Panc1 (cell line): ENCODE measurements at regions not wholly inside any gene's neighbourhood (a gene's known extent, or its start where the extent isn't known, plus 50 kb on each side); places are given as distances from the start of the nearest gene placed in this dataset.

Experiments used
- ATAC-seq: fragments of 200-7000 bp; cut with Tn5 transposase; 2 replicates; pipeline ENCODE4 v1.9.1; 2020; ENCODE audit warnings: mild to moderate bottlenecking, moderate library complexity
- BruUV-seq: library from RNA; stranded (reverse); fragments of 400-500 nt; replicated peaks from 2 replicates; lab custom pipeline; 2021; lab: Mats Ljungman, UMichigan
- CTCF ChIA-PET: fragments of 300-600 bp; sonication (Branson Sonifier 250); formaldehyde crosslinking; loops from one replicate; lab custom pipeline; 2022; ENCODE audit warnings: antibody characterized with exemption; lab: Charles Lee
- POLR2A ChIA-PET: fragments of 300-600 bp; sonication (Branson Sonifier 250); formaldehyde crosslinking; loops from one replicate; lab custom pipeline; 2022; ENCODE audit warnings: antibody characterized with exemption; lab: Charles Lee
- DNase-seq: peaks from one replicate; pipeline ENCODE4 v3.0.0-alpha.2; 2010; ENCODE audit warnings: low read depth, low spot score
- H3K27ac ChIP-seq: 2 replicates; pipeline ENCODE4 v1.5.1; 2011; ENCODE audit warnings: mild to moderate bottlenecking, low read length, inconsistent platforms
- H3K27me3 ChIP-seq: fragments of 200-500 bp; sonication (Bioruptor generic); 2 replicates; pipeline ENCODE4 v1.6.0; 2014; ENCODE audit warnings: low read length, inconsistent platforms; ENCODE audit not compliant: control insufficient read depth, insufficient read depth
- H3K36me3 ChIP-seq: fragments of 200-500 bp; sonication (Bioruptor generic); 2 replicates; pipeline ENCODE4 v1.5.1; 2014; ENCODE audit warnings: inconsistent platforms, mild to moderate bottlenecking, low read length, moderate library complexity; ENCODE audit not compliant: control insufficient read depth, insufficient read depth
- H3K4me1 ChIP-seq: 2 replicates; pipeline ENCODE4 v1.5.1; 2011; ENCODE audit warnings: inconsistent platforms, mild to moderate bottlenecking, low read length, moderate library complexity; ENCODE audit not compliant: control insufficient read depth, insufficient read depth
- H3K4me3 ChIP-seq, 2 experiments: 2 replicates each; pipeline ENCODE4 v1.5.1; 2011 to 2012; ENCODE audit warnings: low read depth in 2 of 2, low read length in 2 of 2, mild to moderate bottlenecking in 2 of 2, inconsistent platforms in 1 of 2, moderate library complexity in 1 of 2
- H3K9me3 ChIP-seq: fragments of 200-500 bp; sonication (Bioruptor generic); 2 replicates; pipeline ENCODE4 v1.5.1; 2014; ENCODE audit warnings: low read depth, mild to moderate bottlenecking, inconsistent platforms, low read length, moderate library complexity; ENCODE audit not compliant: control insufficient read depth, insufficient read depth
- CTCF ChIP-seq: fragments of 450-650 bp; IDR thresholded peaks from 2 replicates; pipeline ENCODE4 v1.5.1; 2017; ENCODE audit warnings: mild to moderate bottlenecking
- POLR2AphosphoS5 ChIP-seq: IDR thresholded peaks from 2 replicates; pipeline ENCODE4 v1.6.1; 2012; ENCODE audit warnings: mild to moderate bottlenecking, low read depth, low read length, moderate library complexity
- SIN3A ChIP-seq: IDR thresholded peaks from 2 replicates; pipeline ENCODE4 v1.6.1; 2012; ENCODE audit warnings: low read depth, mild to moderate bottlenecking, low read length, moderate library complexity, borderline replicate concordance; ENCODE audit not compliant: insufficient read depth
- TCF7L2 ChIP-seq: IDR thresholded peaks from 2 replicates; pipeline ENCODE4 v1.6.1; 2011; ENCODE audit warnings: mild to moderate bottlenecking, low read depth, low read length, inconsistent platforms
- in situ Hi-C: cut with HindIII; loops from 2 replicates; pipeline ENCODE4 v1.10.0; 2016; ENCODE audit warnings: low sequenced_read_pairs, low pct_unique_long_range_greater_than_20kb
- intact Hi-C: fragments of 100-400 bp; cut with micrococcal nuclease; formaldehyde crosslinking; loops from one replicate; pipeline ENCODE4 v1.10.0; 2022; ENCODE audit not compliant: unreplicated experiment
- TF ChIP-seq, protein P1 (sequence below), 2 experiments: IDR thresholded peaks; 2 replicates each; pipeline ENCODE4 v1.6.1; 2011 to 2012; ENCODE audit warnings: low read depth in 2 of 2, control low read depth in 1 of 2, low read length in 1 of 2, mild to moderate bottlenecking in 1 of 2, moderate library complexity in 1 of 2; ENCODE audit not compliant: insufficient read depth in 1 of 2

DNA sequence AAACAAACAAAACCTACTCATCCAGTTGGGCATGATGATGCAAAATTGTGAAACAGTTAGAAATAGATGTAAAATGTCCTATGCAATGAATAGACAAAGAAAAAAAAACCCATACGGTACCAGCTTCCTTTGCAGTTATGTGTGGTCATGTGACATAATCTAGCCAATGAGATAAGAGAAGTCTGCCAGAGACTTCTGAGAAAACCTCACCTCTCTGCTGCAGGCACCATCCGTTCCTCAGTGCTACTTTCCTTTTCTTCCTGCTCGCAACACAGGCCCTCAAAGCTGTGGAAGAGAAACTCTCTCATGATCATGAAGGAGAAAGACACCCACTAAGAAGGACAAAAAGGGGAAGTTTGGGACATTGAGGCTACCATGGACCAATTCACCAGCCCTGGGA lies 76.8 kb upstream of the CARD11 start:
- no TSS peak for BruUV-seq
- no peaks in the 10 kb centered on the region for H3K9me3 ChIP-seq
- POLR2A ChIA-PET, result interaction anchor here (0.5 kb wide), 1 partner anchor 1396 kb away, joined by 3 read pairs; no protein-coding TSS in a partner anchor
- in situ Hi-C loops, result no loop called here
- H3K36me3 ChIP-seq, result no peaks in the 10 kb centered on the region
- peaks cover 7% of the 10 kb centered on the region for H3K27me3 ChIP-seq
- CTCF ChIA-PET, result no interaction called here
- no peak for ATAC-seq
- TF ChIP-seq SIN3A (no peak), POLR2AphosphoS5 (no peak), TCF7L2 (no peak), CTCF (no peak)
- TF ChIP-seq, protein P1, sequence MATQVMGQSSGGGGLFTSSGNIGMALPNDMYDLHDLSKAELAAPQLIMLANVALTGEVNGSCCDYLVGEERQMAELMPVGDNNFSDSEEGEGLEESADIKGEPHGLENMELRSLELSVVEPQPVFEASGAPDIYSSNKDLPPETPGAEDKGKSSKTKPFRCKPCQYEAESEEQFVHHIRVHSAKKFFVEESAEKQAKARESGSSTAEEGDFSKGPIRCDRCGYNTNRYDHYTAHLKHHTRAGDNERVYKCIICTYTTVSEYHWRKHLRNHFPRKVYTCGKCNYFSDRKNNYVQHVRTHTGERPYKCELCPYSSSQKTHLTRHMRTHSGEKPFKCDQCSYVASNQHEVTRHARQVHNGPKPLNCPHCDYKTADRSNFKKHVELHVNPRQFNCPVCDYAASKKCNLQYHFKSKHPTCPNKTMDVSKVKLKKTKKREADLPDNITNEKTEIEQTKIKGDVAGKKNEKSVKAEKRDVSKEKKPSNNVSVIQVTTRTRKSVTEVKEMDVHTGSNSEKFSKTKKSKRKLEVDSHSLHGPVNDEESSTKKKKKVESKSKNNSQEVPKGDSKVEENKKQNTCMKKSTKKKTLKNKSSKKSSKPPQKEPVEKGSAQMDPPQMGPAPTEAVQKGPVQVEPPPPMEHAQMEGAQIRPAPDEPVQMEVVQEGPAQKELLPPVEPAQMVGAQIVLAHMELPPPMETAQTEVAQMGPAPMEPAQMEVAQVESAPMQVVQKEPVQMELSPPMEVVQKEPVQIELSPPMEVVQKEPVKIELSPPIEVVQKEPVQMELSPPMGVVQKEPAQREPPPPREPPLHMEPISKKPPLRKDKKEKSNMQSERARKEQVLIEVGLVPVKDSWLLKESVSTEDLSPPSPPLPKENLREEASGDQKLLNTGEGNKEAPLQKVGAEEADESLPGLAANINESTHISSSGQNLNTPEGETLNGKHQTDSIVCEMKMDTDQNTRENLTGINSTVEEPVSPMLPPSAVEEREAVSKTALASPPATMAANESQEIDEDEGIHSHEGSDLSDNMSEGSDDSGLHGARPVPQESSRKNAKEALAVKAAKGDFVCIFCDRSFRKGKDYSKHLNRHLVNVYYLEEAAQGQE (IDR thresholded peaks at IDR 0.05; ENCODE audit: insufficient read depth in 1 of 2, low read depth in 2 of 2, low read length in 1 of 2), result no peak
- H3K4me1 ChIP-seq, result no peaks in the 10 kb centered on the region
- intact Hi-C loops, result no loop called here
- DNase-seq, result no peak
- H3K27ac ChIP-seq, result no peak overlapping the region
- no peak overlapping the region for H3K4me3 ChIP-seq

DNA sequence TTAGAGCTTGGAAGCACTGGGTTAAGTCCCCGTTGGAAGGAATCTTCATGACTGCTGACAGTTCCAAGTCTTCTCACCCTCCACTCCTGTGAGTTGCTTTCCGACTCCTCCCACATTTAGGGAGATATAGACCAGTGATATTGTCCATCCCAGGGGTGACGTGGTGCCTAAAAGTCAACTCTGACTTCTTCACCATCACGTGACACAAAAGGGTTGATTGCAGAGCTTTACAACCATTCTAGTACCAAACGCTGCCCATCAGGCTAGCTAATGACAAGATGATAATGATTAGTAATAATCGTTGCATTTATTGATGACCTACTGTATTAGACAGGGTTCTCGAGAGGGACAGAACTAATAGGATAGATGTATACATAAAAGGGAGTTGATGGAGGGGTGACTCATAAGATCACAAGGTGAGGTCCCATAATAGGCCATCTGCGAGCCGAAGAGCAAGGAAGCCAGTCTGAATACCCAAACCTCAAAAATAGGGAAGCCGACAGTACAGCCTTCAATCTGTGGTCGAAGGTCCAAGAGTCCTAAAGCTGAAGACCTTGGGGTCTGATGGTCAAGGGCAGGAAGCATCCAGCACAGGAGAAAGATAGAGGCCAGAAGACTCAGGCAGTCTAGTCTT lies 85.3 kb upstream of the CARD11 start:
- H3K27me3 ChIP-seq, result peaks cover 3% of the 10 kb centered on the region; the same call in 1 of the 2 replicates
- ChIA-PET CTCF (no interaction called here), POLR2A (no interaction called here)

More for the DNA sequence above, 85.3 kb upstream of the CARD11 start:
- no peaks in the 10 kb centered on the region for H3K36me3 ChIP-seq
- in situ Hi-C loops (no loop called here), intact Hi-C loops (no loop called here)
- H3K4me3 ChIP-seq, result no peak overlapping the region
- ATAC-seq (no peak), DNase-seq (no peak)
- H3K9me3 ChIP-seq, result no peaks in the 10 kb centered on the region
- BruUV-seq, result no TSS peak
- no peak for TF ChIP-seq TCF7L2
- TF ChIP-seq, protein P1 (IDR thresholded peaks at IDR 0.05; ENCODE audit: insufficient read depth in 1 of 2, low read depth in 2 of 2, low read length in 1 of 2), result no peak
- TF ChIP-seq POLR2AphosphoS5, result no peak
- TF ChIP-seq SIN3A, result no peak
- TF ChIP-seq CTCF, result no peak
- no peaks in the 10 kb centered on the region for H3K4me1 ChIP-seq
- no peak overlapping the region for H3K27ac ChIP-seq
